ENCODE measurements at regions not wholly inside any gene's neighbourhood (a gene's known extent, or its start where the extent isn't known, plus 50 kb on each side); places are given as distances from the start of the nearest gene placed in this dataset.

GRCh38 chr1:72535470-72535869 lies 253.1 kb upstream of the NEGR1 start:
- TF ChIP-seq CTCF (IDR thresholded peaks at IDR 0.05) (no peak), POLR2A (IDR thresholded peaks at IDR 0.05) (no peak)

Data from body of pancreas (tissue), 4 donors.